GM19239 (cell line): ENCODE measurements at regions not wholly inside any gene's neighbourhood (a gene's known extent, or its start where the extent isn't known, plus 50 kb on each side); places are given as distances from the start of the nearest gene placed in this dataset.

Experiments
- DNase-seq: peaks from one replicate; pipeline ENCODE4 v3.0.0; 2011; ENCODE audit warnings: low spot score; ENCODE audit not compliant: insufficient read length
- FAIRE-seq: peaks from 2 replicates; lab custom pipeline; 2011; peaks lifted over from hg19 to GRCh38; lab: Jason Lieb, UNC

DNA sequence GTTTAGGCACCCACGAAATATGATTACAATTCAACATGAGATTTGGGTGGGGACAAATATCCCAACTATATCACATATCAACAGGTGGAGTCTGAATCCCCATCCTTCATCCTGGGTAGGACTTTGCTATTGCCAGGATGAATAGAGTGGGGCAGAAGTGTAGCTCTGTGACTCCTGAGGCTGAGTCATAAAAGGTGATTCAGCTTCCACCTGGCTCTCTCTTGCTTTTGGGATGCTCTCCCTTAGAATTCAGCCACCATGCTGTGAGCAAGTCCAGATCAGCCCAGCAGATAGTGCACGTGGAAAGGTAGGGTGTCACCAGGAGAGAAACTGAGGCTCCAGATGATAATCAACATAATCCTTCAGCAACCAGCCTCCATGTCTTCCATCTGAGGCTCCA lies 193.8 kb upstream of the BCOR start:
- no peak for FAIRE-seq

DNA sequence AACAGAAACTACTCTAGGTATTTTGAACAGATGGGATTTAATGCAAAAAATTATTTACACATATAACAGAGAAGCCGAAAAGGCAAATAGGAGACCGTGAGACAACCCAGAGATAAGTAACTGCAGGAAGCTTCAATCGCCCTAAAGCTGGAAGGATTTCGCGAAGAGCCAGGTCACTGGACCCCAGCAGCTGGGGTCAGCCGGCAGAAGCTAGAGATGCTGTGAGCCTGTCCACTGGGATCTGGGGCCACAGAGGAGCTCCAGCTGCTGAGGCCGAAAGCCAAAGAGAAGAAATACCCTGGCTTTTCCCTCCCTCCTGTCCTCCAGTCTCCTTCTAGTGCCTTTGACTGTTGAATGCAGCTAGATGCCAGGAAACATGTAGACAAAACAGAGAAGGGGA lies 192.8 kb upstream of the BCOR start:
- no peak for DNase-seq
- no peak for FAIRE-seq

More for the DNA sequence above, 193.8 kb upstream of the BCOR start:
- DNase-seq, result no peak

DNA sequence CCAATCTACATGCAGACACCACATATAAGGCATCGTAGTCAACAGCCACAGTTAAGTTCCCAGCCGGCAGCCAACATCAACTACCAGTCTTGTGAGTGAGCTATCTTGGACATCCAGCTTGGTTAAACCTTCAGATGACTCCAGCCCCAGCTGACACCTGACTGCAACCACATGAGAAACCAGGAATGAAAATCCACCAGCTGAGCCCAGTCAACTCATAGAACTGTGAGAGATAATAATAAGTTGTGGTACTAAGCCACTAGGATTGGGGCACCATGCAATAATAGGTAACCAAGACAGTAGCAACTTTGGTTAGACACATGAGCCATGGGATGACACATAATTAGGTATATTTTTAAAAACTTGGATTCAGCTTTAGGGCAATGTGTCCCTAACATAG lies 188.1 kb upstream of the BCOR start:
- FAIRE-seq (no peak), DNase-seq (no peak)

DNA sequence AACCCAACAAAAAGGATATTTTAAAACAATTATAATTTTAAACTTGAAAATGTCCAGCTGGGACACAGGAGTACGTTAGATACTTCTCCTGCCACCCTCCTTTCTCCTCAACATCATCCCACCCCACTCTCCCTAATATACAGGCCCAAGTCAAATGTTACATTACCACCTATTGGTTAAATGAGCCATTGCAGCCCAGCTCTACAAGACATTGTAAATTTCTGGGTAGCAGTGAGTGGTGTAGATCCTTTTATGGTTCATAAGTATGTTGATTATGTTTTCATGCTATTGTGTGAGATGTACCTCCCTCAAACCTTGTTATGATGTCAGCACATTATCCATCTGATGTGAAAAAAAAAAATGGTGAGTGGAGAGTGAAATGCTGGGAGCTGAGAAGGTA lies 187.1 kb upstream of the BCOR start:
- no peak for DNase-seq
- peak; percentile 65 for FAIRE-seq

DNA sequence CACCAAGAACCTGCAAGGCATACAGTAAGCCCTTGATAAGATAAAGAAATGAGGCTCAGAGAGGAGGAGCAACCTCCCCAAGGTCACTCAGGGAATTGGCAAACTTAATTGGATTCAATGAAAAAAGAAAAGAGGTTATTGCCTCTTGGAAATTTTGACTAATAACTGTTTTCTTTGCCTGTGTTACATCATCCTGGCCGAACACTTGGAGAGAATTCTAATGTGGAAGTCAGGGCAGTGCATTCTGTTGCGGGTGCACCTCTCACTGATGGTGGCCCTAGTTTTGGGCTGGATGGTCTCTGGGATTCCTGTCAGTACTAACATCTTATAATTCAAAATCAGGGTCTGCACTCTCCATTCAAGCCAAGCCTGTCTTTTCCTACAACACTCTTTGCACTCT lies 186.2 kb upstream of the BCOR start:
- DNase-seq, result no peak
- FAIRE-seq, result no peak

DNA sequence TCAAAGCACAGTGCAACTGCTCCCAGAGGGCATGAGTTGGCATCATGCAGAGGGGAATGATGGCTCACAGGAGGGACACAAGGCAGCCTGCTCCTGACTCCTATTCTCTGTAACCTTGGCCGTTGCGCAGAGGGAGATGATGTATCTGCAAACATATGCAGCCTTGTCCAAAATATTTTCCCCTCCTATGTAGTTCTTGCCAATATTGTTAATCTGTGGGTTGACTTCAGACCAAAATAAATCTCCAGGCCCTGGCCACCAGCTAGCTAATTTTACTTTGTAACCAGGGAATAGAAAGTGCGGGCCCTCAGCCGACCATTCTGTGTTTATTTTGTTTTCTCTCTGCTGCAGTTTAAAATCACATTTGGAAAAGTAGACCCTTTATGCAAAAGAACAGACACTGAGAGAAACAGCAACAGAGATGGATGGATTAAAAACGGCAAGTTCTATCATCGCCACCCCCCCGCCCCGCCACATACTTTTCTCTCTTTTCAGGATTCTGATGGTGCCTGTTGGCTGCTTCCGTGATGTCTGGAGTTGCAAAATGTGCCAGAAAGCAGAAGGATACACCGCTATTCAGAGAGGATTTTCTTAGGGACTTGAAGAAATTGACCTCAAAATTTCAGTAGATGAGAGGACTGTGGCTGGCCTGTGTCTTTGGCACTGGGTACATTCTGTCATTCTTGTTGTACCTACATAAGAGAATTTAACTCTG lies 185.3 kb upstream of the BCOR start:
- no peak for FAIRE-seq
- DNase-seq, result no peak

DNA sequence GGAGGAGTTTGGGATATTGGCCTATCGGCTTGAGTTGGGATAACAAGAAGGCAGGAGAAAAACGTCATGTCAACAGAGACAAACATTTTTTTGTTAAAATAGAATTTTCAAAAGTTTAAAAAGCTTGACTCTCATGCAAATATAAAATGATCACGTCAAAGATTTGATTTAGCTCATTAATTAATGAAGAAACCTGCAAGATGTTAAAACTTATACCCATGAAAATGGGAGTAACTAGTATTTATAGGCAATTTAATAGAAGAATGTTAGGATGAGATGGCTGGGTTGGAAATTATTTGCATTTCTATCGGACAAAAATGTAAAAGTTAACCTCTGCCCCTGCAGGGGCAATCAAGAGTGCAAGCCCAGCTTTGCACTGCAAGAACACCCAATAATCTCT lies 184.6 kb upstream of the BCOR start:
- DNase-seq, result no peak
- FAIRE-seq, result no peak

GRCh38 chrX:40281336-40282005 lies 183.7 kb upstream of the BCOR start:
- FAIRE-seq, result peak; percentile 66
- DNase-seq, result no peak

DNA sequence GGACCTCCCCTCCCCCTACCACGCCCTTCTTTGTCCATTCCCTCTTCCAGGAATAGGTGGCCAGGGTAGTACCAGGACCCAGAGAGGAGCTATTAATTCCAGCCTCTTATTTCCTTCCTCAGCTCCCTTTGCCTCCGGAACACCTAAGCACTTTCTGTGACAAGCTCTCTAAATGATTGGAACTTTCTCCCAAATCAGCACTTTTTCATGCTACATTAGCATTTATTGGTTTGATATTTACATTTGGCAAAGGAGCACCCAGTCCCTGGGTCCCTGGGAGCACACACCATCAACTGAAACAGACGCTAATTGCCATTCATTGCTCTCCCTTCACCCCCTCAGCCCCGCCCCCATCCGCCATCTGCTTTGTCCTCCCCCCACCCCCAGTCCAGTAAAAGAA lies 182.0 kb upstream of the BCOR start:
- DNase-seq (no peak), FAIRE-seq (no peak)

GRCh38 chrX:40279091-40279430 lies 181.3 kb upstream of the BCOR start:
- FAIRE-seq, result no peak
- DNase-seq, result no peak

- DNase-seq, result no peak
- FAIRE-seq, result no peak
Measured at GRCh38 chrX:40278340-40279090, 180.8 kb upstream of the BCOR start.

DNA sequence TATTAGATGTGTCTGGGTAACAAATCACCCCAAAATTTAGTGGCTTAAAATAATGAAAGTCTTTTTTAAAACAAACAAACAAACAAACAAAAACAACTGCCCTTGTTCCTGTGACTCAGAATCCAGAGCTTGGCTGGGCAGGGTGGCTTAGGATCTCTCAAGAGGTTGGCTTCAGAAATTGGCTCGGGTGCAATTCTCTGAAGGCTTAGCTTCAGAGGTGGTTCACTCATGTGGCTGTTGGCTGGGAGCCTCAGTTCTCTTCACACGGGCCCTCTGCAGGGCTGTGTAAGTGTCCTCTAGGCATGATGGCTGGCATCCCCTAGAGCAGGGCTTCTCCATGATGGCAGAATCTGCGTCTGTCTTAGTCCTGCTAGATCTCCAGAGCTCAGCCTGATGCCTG lies 179.9 kb upstream of the BCOR start:
- no peak for DNase-seq
- FAIRE-seq, result no peak

GRCh38 chrX:40273356-40274050 lies 175.7 kb upstream of the BCOR start:
- FAIRE-seq (no peak), DNase-seq (no peak)

DNA sequence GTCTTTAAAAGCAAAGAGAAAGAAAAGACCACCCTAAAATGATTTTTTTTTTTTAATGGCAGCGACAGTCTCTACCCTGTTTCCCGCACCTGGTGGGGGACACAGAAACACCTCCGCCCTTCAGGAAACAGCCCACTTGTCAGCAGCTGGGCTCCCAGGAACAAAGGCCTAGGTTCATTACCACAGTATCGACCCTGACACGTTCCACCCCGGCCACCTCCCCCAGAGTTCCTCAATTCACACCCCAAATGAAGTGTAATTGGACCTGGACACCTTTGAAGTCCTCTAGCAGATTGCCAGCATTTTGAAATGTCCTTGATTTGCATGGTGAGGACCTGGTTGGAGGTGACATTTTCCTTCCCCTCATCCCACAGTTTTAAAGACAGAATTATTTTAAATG lies 175.0 kb upstream of the BCOR start:
- no peak for DNase-seq
- no peak for FAIRE-seq

- no peak for FAIRE-seq
- no peak for DNase-seq
Measured at GRCh38 chrX:40272141-40272540, 174.4 kb upstream of the BCOR start.

GRCh38 chrX:40268188-40268520 lies 170.4 kb upstream of the BCOR start:
- DNase-seq, result no peak
- no peak for FAIRE-seq

GRCh38 chrX:40267334-40268187 lies 169.8 kb upstream of the BCOR start:
- peak; percentile 83 for FAIRE-seq
- DNase-seq, result peak; percentile 18

GRCh38 chrX:40266490-40267333 lies 169.0 kb upstream of the BCOR start:
- FAIRE-seq (no peak), DNase-seq (peak; percentile 34)

DNA sequence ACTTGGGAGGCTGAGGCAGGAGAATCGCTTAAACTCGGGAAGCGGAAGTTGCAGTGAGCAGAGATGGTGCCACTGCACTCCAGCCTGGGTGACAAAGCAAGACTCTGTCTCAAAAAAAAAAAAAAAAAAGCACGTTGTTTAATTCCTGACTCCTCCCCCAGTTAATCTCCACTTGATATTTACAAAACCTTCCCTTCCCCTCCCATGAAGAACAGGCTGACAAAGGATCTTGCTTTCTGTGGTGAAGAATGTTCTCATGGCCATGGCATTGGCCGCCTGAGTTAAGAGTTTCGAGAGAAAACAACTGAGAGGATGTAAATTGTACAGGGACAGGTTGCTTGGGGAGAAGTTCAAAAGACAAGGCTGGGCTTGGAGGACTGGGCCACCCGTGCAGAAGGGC lies 168.2 kb upstream of the BCOR start:
- no peak for DNase-seq
- no peak for FAIRE-seq
